ENCODE measurements at regions not wholly inside any gene's neighbourhood (a gene's known extent, or its start where the extent isn't known, plus 50 kb on each side); places are given as distances from the start of the nearest gene placed in this dataset.

DNA sequence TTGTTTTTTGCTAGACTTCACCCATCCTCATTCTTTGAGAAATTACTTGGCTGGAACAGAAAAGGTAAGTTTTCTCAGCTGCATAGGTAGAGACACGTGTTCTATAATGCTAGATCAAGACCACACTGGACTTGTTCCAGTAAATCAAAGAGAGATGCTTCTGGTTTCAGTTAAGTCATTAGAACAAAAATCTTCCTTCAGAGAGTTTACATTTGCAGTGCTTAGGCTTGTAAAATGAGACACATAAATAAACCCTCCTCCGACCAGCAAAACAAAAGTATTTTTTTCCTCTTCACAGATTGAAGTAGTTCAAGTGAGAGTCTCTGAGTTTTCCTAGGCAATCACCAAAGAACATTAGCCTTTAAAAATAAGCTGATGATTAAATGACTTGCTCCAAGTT, 87.3 kb upstream of the PROK2 start:
- no peak overlapping the region for H3K27ac ChIP-seq (ENCODE audit: low read length)

DNA sequence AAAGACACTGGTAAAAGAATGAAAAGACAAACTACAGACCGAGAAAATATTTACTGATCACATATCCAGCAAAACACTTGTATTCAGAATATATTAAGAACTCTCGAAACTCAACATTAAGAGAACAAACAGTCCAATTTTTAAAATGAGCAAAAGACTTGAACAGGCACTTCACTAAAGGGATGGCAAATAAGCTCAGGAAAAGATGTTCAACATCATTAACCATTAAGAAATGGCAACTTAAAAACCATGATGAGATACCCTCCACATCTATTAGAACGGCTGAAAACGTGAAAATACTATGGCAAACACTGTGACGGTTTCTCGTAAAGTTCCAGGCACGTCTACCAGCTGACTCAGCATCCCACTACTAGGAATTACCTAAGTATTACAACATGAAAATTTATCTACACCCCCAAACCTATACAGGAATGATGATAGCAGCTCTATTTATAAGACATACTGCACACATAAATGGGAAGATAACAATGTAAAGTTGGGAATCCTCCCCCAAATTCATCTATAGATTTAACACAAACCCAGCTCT, 86.1 kb upstream of the PROK2 start:
- Histone ChIP-seq H3K27ac (ENCODE audit: low read length) (no peak overlapping the region), H3K4me3 (ENCODE audit: low read depth in 1 of 2, low read length in 2 of 2) (no peak overlapping the region), H3K4me1 (ENCODE audit: control insufficient read depth in 1 of 2, insufficient read depth in 2 of 2, low read length in 2 of 2) (no peaks in the 10 kb centered on the region)

More for the DNA sequence above, 87.3 kb upstream of the PROK2 start:
- H3K4me1 ChIP-seq (ENCODE audit: control insufficient read depth in 1 of 2, insufficient read depth in 2 of 2, low read length in 2 of 2) = no peaks in the 10 kb centered on the region
- no peaks in the 10 kb centered on the region for H3K36me3 ChIP-seq (ENCODE audit: control insufficient read depth in 1 of 2, insufficient read depth in 2 of 2, low read length in 2 of 2)
- no peaks in the 10 kb centered on the region for H3K27me3 ChIP-seq (ENCODE audit: low read depth, low read length)
- no peaks in the 10 kb centered on the region for H3K9me3 ChIP-seq (ENCODE audit: control insufficient read depth in 1 of 2, low read length in 2 of 2)
- H3K4me3 ChIP-seq (ENCODE audit: low read depth in 1 of 2, low read length in 2 of 2) = no peak overlapping the region

DNA sequence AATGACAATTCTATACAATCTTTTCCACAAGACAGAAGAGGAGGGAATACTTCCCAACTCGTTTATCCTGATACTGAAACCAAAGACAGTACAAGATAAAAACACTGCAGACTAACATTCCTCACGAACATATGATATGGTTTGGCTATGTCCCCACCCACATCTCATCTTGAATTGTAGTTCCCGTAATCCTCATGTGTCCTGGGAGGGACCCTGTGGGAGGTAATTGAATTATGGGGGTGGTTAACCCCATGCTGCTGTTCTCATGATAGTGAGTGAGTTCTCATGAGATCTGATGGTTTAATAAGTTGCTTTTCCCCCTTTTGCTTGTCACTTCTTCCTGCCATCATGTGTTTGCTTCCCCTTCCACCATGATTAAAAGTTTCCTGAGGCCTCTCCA, 83.9 kb upstream of the PROK2 start:
- Histone ChIP-seq H3K27ac (ENCODE audit: low read length) (no peak overlapping the region), H3K4me1 (ENCODE audit: control insufficient read depth in 1 of 2, insufficient read depth in 2 of 2, low read length in 2 of 2) (no peaks in the 10 kb centered on the region), H3K4me3 (ENCODE audit: low read depth in 1 of 2, low read length in 2 of 2) (no peak overlapping the region), H3K27me3 (ENCODE audit: low read depth, low read length) (no peaks in the 10 kb centered on the region), H3K36me3 (ENCODE audit: control insufficient read depth in 1 of 2, insufficient read depth in 2 of 2, low read length in 2 of 2) (no peaks in the 10 kb centered on the region), H3K9me3 (ENCODE audit: control insufficient read depth in 1 of 2, low read length in 2 of 2) (no peaks in the 10 kb centered on the region)

More for the DNA sequence above, 86.1 kb upstream of the PROK2 start:
- Histone ChIP-seq H3K36me3 (ENCODE audit: control insufficient read depth in 1 of 2, insufficient read depth in 2 of 2, low read length in 2 of 2) (no peaks in the 10 kb centered on the region), H3K27me3 (ENCODE audit: low read depth, low read length) (no peaks in the 10 kb centered on the region), H3K9me3 (ENCODE audit: control insufficient read depth in 1 of 2, low read length in 2 of 2) (no peaks in the 10 kb centered on the region)

DNA sequence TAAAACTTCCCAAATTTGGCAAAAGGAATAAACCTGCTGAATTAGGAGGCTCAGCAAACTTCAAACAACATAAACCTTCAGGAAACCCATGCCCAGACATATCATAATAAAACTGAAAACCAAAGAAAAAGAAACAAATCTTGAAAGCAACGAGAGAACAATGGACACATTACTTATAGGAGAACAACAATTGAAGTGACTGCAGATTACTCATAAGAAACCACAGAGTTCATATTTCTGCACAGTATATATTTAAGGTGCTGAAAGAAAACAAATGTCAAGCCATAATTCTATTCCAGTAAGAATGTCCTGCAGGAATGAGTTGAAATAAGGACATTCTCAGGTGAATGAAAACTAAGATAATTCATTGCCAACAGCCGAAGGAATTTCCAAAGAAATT, 80.8 kb upstream of the PROK2 start:
- Histone ChIP-seq H3K36me3 (ENCODE audit: control insufficient read depth in 1 of 2, insufficient read depth in 2 of 2, low read length in 2 of 2) (no peaks in the 10 kb centered on the region), H3K4me1 (ENCODE audit: control insufficient read depth in 1 of 2, insufficient read depth in 2 of 2, low read length in 2 of 2) (no peaks in the 10 kb centered on the region), H3K4me3 (ENCODE audit: low read depth in 1 of 2, low read length in 2 of 2) (no peak overlapping the region), H3K27ac (ENCODE audit: low read length) (no peak overlapping the region), H3K9me3 (ENCODE audit: control insufficient read depth in 1 of 2, low read length in 2 of 2) (peaks cover 0 to 5% of the 10 kb centered on the region in 2 donors), H3K27me3 (ENCODE audit: low read depth, low read length) (no peaks in the 10 kb centered on the region)

DNA sequence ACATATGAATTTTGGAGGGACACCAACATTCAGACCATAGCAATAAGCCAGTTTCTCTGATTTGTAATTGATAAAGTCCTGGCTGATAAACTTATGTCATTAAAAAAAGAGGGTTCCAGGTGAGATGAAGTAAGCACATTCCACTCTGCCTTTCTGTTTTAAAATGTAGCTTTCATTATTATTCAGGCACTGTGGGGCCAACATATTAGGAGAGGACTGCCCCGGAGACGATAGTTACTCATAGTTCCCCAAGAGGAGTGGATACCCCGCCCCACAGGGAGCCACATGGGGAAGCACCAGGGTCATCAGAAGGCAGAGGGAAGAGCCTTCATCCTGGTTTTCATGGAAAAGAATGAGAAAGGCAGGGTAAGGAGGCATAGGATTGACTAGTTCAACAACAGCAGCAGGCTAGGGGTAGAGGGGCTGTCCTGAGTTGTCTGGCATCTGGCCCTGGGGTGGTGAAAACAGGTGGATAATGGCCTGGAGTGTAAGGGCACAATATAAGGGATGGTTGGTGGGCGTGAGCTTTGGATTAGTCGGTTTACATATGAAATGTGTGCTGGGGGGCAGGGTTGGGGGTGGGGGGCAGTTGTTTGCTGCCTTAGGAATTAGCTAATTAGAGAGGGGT, 78.7 kb upstream of the PROK2 start:
- no peaks in the 10 kb centered on the region for H3K36me3 ChIP-seq (ENCODE audit: control insufficient read depth in 1 of 2, insufficient read depth in 2 of 2, low read length in 2 of 2)
- H3K27ac ChIP-seq (ENCODE audit: low read length) = no peak overlapping the region
- H3K4me3 ChIP-seq (ENCODE audit: low read depth in 1 of 2, low read length in 2 of 2) = no peak overlapping the region
- peaks cover 0 to 10% of the 10 kb centered on the region in 2 donors for H3K9me3 ChIP-seq (ENCODE audit: control insufficient read depth in 1 of 2, low read length in 2 of 2)
- peaks cover 0 to 4% of the 10 kb centered on the region in 2 donors for H3K4me1 ChIP-seq (ENCODE audit: control insufficient read depth in 1 of 2, insufficient read depth in 2 of 2, low read length in 2 of 2)
- no peaks in the 10 kb centered on the region for H3K27me3 ChIP-seq (ENCODE audit: low read depth, low read length)

DNA sequence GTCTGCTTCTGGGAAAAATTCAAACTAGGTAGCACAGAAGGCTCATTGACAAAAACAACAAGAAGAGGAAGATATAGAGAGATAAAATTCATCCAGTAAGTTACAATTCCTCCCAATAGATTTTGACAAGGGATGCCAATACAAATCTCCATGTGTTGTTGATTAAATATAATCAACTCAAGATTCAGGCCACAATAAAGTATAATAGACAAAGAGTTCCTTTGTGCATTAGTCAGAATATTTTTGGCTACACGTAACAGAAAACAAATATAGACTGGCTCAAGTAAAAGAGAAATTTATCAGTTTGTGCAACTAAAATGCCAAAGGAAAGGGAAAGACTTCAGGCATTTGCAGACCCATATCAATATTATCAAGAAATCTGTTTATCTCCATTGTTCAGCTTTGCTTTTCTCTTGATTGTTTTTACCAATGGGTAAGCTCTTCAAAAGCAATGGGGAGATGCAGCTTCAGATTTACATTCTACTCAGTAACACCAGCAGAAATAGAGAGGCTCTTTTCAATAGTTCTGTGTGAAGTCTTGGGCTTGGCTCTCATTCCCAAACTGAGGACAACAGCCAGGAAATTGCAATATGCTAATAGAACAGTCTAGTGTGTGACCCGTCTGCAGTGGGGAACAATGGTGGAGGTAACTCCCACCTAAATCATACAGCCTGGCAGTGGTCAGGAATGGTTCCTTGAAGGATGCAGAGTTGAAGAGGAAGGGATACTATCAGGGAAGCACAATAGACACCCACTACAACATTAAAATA, 77.6 kb upstream of the PROK2 start:
- no peak overlapping the region for H3K4me3 ChIP-seq (ENCODE audit: low read depth in 1 of 2, low read length in 2 of 2)
- no peaks in the 10 kb centered on the region for H3K36me3 ChIP-seq (ENCODE audit: control insufficient read depth in 1 of 2, insufficient read depth in 2 of 2, low read length in 2 of 2)
- peaks cover 0 to 4% of the 10 kb centered on the region in 2 donors for H3K4me1 ChIP-seq (ENCODE audit: control insufficient read depth in 1 of 2, insufficient read depth in 2 of 2, low read length in 2 of 2)
- no peak overlapping the region for H3K27ac ChIP-seq (ENCODE audit: low read length)
- H3K27me3 ChIP-seq (ENCODE audit: low read depth, low read length) = no peaks in the 10 kb centered on the region
- peaks cover 0 to 10% of the 10 kb centered on the region in 2 donors for H3K9me3 ChIP-seq (ENCODE audit: control insufficient read depth in 1 of 2, low read length in 2 of 2)

DNA sequence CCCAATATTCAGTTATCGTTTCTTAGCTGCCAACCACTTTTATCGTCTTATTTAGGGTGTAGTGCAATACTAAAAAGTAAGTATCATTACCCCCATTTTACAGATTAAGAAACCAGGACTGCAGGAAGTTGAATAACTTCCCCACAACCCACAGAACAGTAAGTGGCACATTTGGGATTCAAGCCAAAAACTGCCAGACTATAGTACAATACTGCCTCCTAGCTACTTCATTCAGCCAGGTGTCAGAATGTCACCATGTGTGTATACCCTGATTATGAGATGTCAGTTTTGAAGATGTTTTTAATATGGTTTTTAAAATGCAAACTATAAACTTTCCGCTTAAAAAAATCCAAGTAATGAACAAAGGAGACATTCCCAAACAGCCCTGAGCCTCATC, 74.2 kb upstream of the PROK2 start:
- H3K36me3 ChIP-seq (ENCODE audit: control insufficient read depth in 1 of 2, insufficient read depth in 2 of 2, low read length in 2 of 2) = no peaks in the 10 kb centered on the region
- H3K9me3 ChIP-seq (ENCODE audit: control insufficient read depth in 1 of 2, low read length in 2 of 2) = peaks cover 0 to 10% of the 10 kb centered on the region in 2 donors
- H3K27ac ChIP-seq (ENCODE audit: low read length) = no peak overlapping the region
- H3K4me1 ChIP-seq (ENCODE audit: control insufficient read depth in 1 of 2, insufficient read depth in 2 of 2, low read length in 2 of 2) = peaks cover 0 to 4% of the 10 kb centered on the region in 2 donors
- H3K4me3 ChIP-seq (ENCODE audit: low read depth in 1 of 2, low read length in 2 of 2) = no peak overlapping the region
- no peaks in the 10 kb centered on the region for H3K27me3 ChIP-seq (ENCODE audit: low read depth, low read length)

DNA sequence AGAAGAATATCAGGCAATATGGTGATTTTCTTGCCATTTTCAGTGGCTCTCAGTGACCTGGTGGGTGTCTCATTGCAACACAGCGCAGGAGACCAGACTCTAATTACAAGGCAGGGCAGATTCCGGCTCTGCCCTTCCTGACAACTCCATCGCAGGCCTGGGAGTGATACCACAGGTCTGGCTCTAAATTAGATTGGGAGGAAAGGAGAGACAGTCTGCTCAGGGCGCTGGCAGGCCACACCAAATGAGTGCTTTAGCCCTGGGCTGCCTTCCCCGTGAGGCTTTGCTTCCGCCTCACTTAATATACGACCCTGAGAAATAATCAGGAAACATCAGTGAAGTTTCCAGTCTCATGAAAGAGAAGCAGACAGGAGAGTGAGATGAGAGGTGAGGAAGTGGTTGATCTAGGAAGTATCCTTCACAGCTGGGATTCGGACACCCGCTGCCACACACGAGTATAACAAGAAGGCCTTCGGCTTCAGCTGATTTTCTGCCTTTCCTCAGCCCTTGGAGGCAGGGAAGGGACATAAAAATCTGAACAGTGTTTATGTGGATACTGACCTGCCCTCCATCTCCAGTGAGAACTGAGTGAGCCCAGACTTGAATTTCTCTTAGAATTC, 73.7 kb upstream of the PROK2 start:
- no peak overlapping the region for H3K27ac ChIP-seq (ENCODE audit: low read length)

DNA sequence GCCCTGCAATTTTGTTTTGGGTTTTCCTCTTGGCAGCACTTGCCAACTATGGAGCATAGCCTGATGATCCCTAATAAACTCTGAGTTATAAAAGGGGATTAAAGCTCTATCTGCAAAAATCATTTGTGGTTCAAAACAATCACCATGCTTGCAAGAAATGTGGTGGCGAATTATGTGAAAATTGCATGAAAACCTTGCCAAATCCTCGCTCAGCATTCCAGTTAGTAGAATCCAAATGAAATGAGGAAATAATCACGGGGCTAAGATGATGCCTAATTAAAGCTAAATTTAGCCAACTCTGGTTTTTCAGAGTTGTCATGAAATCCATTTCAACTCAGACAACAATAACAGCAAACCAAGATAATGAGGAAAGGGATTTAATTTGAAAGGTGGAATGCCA, 73.0 kb upstream of the PROK2 start:
- H3K27me3 ChIP-seq (ENCODE audit: low read depth, low read length) = no peaks in the 10 kb centered on the region
- no peak overlapping the region for H3K4me3 ChIP-seq (ENCODE audit: low read depth in 1 of 2, low read length in 2 of 2)
- H3K36me3 ChIP-seq (ENCODE audit: control insufficient read depth in 1 of 2, insufficient read depth in 2 of 2, low read length in 2 of 2) = no peaks in the 10 kb centered on the region
- no peak overlapping the region for H3K27ac ChIP-seq (ENCODE audit: low read length)
- H3K4me1 ChIP-seq (ENCODE audit: control insufficient read depth in 1 of 2, insufficient read depth in 2 of 2, low read length in 2 of 2) = peaks cover 0 to 4% of the 10 kb centered on the region in 2 donors
- peaks cover 0 to 10% of the 10 kb centered on the region in 2 donors for H3K9me3 ChIP-seq (ENCODE audit: control insufficient read depth in 1 of 2, low read length in 2 of 2)

More for the DNA sequence above, 73.7 kb upstream of the PROK2 start:
- Histone ChIP-seq H3K9me3 (ENCODE audit: control insufficient read depth in 1 of 2, low read length in 2 of 2) (peaks cover 0 to 10% of the 10 kb centered on the region in 2 donors), H3K27me3 (ENCODE audit: low read depth, low read length) (no peaks in the 10 kb centered on the region), H3K4me1 (ENCODE audit: control insufficient read depth in 1 of 2, insufficient read depth in 2 of 2, low read length in 2 of 2) (peaks cover 0 to 4% of the 10 kb centered on the region in 2 donors), H3K4me3 (ENCODE audit: low read depth in 1 of 2, low read length in 2 of 2) (no peak overlapping the region), H3K36me3 (ENCODE audit: control insufficient read depth in 1 of 2, insufficient read depth in 2 of 2, low read length in 2 of 2) (no peaks in the 10 kb centered on the region)

DNA sequence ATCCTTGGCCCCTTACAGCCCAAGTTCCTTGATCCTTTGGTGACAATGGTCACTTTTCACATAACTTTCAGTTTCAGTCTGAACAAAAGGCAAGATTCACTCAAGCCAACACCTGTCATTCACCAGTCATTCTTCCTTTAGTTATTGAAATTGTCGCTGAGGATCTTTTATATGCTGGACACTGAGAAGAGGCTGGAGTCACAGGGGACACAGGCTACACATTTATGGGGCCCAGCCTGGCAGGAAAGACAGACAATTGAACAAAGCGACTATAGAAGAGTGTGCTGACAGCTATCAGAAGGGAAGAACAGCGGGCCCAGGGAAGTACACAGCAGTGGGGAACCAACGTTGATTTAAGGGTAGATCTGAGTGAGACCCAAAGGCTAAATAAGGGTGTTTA, 69.8 kb upstream of the PROK2 start:
- no peak overlapping the region for H3K4me3 ChIP-seq (ENCODE audit: low read depth in 1 of 2, low read length in 2 of 2)
- H3K4me1 ChIP-seq (ENCODE audit: control insufficient read depth in 1 of 2, insufficient read depth in 2 of 2, low read length in 2 of 2) = peaks cover 0 to 4% of the 10 kb centered on the region in 2 donors
- no peaks in the 10 kb centered on the region for H3K9me3 ChIP-seq (ENCODE audit: control insufficient read depth in 1 of 2, low read length in 2 of 2)
- H3K36me3 ChIP-seq (ENCODE audit: control insufficient read depth in 1 of 2, insufficient read depth in 2 of 2, low read length in 2 of 2) = no peaks in the 10 kb centered on the region
- no peaks in the 10 kb centered on the region for H3K27me3 ChIP-seq (ENCODE audit: low read depth, low read length)
- no peak overlapping the region for H3K27ac ChIP-seq (ENCODE audit: low read length)

DNA sequence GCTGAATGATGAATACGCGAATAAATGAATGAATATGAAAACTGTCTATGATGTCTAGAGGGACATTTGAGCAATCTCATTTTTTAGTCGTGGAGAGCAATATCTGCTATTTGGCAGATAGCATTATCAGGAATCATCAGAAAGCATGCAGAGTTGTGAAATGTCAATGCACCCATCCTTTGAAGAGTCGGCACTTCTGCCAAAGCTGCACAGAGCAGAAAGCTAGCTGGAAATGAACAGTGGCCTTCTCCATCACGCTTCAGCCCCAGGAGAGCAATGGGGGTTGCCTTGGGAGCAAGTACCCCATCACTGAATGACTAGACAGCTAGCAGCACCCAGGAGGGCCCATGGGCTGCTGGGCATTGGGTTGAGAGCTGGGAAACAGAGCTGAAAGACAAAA, 69.1 kb upstream of the PROK2 start:
- Histone ChIP-seq H3K27me3 (ENCODE audit: low read depth, low read length) (no peaks in the 10 kb centered on the region), H3K4me1 (ENCODE audit: control insufficient read depth in 1 of 2, insufficient read depth in 2 of 2, low read length in 2 of 2) (peaks cover 0 to 3% of the 10 kb centered on the region in 2 donors), H3K36me3 (ENCODE audit: control insufficient read depth in 1 of 2, insufficient read depth in 2 of 2, low read length in 2 of 2) (no peaks in the 10 kb centered on the region), H3K4me3 (ENCODE audit: low read depth in 1 of 2, low read length in 2 of 2) (no peak overlapping the region), H3K27ac (ENCODE audit: low read length) (no peak overlapping the region), H3K9me3 (ENCODE audit: control insufficient read depth in 1 of 2, low read length in 2 of 2) (no peaks in the 10 kb centered on the region)
